GM21825 (cell line): ENCODE measurements at regions not wholly inside any gene's neighbourhood (a gene's known extent, or its start where the extent isn't known, plus 50 kb on each side); places are given as distances from the start of the nearest gene placed in this dataset.

Experiments used
- ATAC-seq: cut with Tn5 transposase; IDR thresholded peaks from one replicate; pipeline ENCODE4 v1.9.1; 2021; ENCODE audit warnings: mild to moderate bottlenecking, moderate library complexity; ENCODE audit not compliant: unreplicated experiment

DNA sequence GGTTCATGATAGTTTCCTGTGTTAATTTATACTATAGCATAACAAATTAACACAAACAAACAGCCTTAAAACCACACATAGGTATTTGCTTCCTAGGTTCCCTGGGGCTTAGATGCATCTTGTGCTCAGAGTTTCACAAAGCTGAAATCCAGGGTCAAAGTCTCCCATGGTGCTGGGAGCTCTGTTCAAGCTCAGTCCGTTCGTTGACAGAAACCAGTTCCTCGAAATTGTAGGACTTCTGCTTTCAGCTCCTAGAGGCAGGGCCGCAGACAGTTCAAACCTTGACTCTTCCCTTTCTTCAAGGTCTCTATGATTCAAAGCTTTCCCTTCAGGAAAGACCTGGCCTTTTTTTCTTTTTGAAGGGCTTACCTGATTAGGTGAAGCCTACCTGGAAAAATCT, 90.5 kb downstream of the VSTM2A start:
- ATAC-seq: no peak

GRCh38 chr7:54629771-54630170, 87.6 kb downstream of the VSTM2A start:
- no peak for ATAC-seq

GRCh38 chr7:54622696-54623309, 80.6 kb downstream of the VSTM2A start:
- ATAC-seq: no peak
